ENCODE measurements at regions not wholly inside any gene's neighbourhood (a gene's known extent, or its start where the extent isn't known, plus 50 kb on each side); places are given as distances from the start of the nearest gene placed in this dataset.

- H3K4me3 ChIP-seq (ENCODE audit: low read depth, low read length), result no peak overlapping the region
- TF ChIP-seq CTCF (IDR thresholded peaks at IDR 0.05; ENCODE audit: low read depth, low read length), result no peak
These were observed 98.3 kb upstream of the HDAC4 start for GRCh38 chr2:239498981-239499634.

DNA sequence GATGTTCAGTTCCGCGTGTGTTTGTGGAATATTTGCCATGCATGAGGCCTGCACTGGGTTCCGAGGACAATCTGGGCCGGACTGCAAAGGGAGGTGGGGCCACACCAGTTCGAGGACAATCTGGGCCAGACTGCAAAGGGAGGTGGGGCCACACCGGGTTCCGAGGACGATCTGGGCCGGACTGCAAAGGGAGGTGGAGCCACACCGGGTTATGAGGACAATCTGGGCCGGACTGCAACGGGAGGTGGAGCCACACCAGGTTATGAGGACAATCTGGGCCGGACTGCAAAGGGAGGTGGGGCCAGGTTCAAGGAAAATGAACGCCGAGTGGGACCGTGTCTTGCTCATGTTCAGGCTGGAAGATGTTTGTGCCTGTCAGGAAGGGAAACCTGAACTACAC is 97.8 kb upstream of the HDAC4 start:
- H3K4me3 ChIP-seq (ENCODE audit: low read depth, low read length), result no peak overlapping the region
- no peak for TF ChIP-seq CTCF (IDR thresholded peaks at IDR 0.05; ENCODE audit: low read depth, low read length)

GRCh38 chr2:239496700-239497099 is 95.9 kb upstream of the HDAC4 start:
- no peak overlapping the region for H3K4me3 ChIP-seq (ENCODE audit: low read depth, low read length)
- no peak for TF ChIP-seq CTCF (IDR thresholded peaks at IDR 0.05; ENCODE audit: low read depth, low read length)

- TF ChIP-seq CTCF (IDR thresholded peaks at IDR 0.05; ENCODE audit: low read depth, low read length), result no peak
- no peak overlapping the region for H3K4me3 ChIP-seq (ENCODE audit: low read depth, low read length)
These were observed 95.0 kb upstream of the HDAC4 start for GRCh38 chr2:239495791-239496233.

GRCh38 chr2:239495175-239495574 is 94.4 kb upstream of the HDAC4 start:
- no peak overlapping the region for H3K4me3 ChIP-seq (ENCODE audit: low read depth, low read length)
- TF ChIP-seq CTCF (IDR thresholded peaks at IDR 0.05; ENCODE audit: low read depth, low read length), result no peak

GRCh38 chr2:239494578-239494977 is 93.8 kb upstream of the HDAC4 start:
- TF ChIP-seq CTCF (IDR thresholded peaks at IDR 0.05; ENCODE audit: low read depth, low read length), result no peak

DNA sequence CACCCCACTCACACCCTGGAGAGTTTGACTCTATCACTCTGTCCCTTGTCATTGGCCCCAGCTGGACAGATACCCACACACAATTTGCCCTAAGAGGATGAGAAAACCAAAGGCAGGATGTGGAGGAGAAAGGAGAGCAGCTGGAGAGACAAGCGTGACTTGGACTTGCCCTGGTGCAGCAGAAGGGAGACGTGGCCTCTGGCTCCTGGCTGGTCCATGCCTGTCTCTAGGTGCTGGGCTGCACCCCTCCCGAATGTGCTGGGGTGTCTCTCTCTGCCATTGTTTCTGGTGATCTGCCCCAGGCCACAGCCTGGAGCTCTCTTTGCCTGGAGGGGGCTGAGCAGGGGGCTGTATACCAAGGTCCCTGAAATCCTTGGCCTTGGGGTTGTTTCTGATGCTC is 88.7 kb upstream of the HDAC4 start:
- no peak for TF ChIP-seq CTCF (IDR thresholded peaks at IDR 0.05; ENCODE audit: low read depth, low read length)
- no peak overlapping the region for H3K4me3 ChIP-seq (ENCODE audit: low read depth, low read length)

More at GRCh38 chr2:239494578-239494977, 93.8 kb upstream of the HDAC4 start:
- H3K4me3 ChIP-seq (ENCODE audit: low read depth, low read length), result no peak overlapping the region

Measured in WI38 (cell line).